RWPE2 (cell line): ENCODE measurements at regions not wholly inside any gene's neighbourhood (a gene's known extent, or its start where the extent isn't known, plus 50 kb on each side); places are given as distances from the start of the nearest gene placed in this dataset.

ENCODE experiments used
- ATAC-seq: fragments of 200-7000 bp; cut with Tn5 transposase; 3 replicates; pipeline ENCODE4 v1.9.1; 2021; ENCODE audit warnings: low read depth
- DNase-seq: peaks from one replicate; pipeline ENCODE4 v3.0.0-alpha.2; 2020; ENCODE audit warnings: low spot score
- H3K27ac ChIP-seq: fragments of 450-650 bp; 2 replicates; pipeline ENCODE4 v1.5.1; 2017; ENCODE audit warnings: mild to moderate bottlenecking; ENCODE audit not compliant: poor library complexity, severe bottlenecking
- H3K27me3 ChIP-seq: fragments of 250-450 bp; sonication (Bioruptor Pico); 2 replicates; pipeline ENCODE4 v1.5.1; 2021; ENCODE audit warnings: mild to moderate bottlenecking, moderate library complexity; ENCODE audit not compliant: insufficient read depth, poor library complexity, severe bottlenecking
- H3K36me3 ChIP-seq: fragments of 250-450 bp; sonication (Bioruptor Pico); 2 replicates; pipeline ENCODE4 v1.5.1; 2020; ENCODE audit warnings: low read depth, mild to moderate bottlenecking, moderate library complexity
- H3K4me1 ChIP-seq: fragments of 250-450 bp; sonication (Bioruptor Pico); 2 replicates; pipeline ENCODE4 v1.5.1; 2021; ENCODE audit warnings: mild to moderate bottlenecking, moderate library complexity; ENCODE audit not compliant: insufficient read depth, poor library complexity, severe bottlenecking
- H3K4me3 ChIP-seq: fragments of 250-450 bp; sonication (Bioruptor Pico); 2 replicates; pipeline ENCODE4 v1.5.1; 2021; ENCODE audit warnings: mild to moderate bottlenecking, moderate library complexity; ENCODE audit not compliant: severe bottlenecking
- H3K9me3 ChIP-seq: fragments of 250-450 bp; sonication (Bioruptor Pico); 2 replicates; pipeline ENCODE4 v1.5.1; 2021; ENCODE audit warnings: mild to moderate bottlenecking, moderate library complexity; ENCODE audit not compliant: severe bottlenecking
- CTCF ChIP-seq: fragments of 450-650 bp; IDR thresholded peaks from one replicate; pipeline ENCODE4 v1.5.1; 2017; ENCODE audit warnings: mild to moderate bottlenecking, moderate library complexity; ENCODE audit not compliant: poor library complexity, severe bottlenecking

DNA sequence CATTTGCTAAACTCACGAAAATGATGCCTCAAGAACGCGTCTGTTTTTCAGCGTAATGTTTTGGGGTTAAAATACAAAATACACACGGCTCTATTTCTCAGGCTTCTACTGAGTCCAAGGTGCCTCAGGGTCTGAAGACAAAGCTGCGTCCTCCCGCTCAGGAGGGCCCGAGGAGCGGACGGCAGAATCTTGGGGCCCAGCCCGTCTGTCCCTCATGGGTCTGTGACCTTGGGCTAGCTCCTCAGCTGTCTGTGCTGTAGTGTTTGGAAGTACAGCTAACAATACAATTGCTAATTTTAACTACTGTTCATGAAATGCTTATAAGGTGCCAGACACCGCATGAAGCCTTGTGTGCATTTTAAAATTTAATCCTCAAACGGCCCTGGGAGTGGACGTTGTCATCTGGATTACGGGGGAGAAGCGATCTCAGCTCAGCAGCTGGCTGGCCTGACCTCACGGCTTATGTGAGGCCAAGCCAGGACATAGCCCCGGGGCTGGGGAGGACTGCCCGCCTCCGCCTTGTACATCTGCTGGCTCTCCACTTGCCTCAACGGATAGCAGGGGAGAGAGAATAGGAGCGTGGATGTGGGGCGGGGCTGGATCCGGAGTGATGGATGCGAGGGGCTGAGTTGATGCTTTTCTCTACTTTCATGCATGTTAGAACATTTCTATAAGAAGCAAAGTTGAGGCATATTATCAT is 357.4 kb downstream of the GLRX3 start:
- DNase-seq (no peak), ATAC-seq (no peak)
- no peak for TF ChIP-seq CTCF
- no peak overlapping the region for H3K4me3 ChIP-seq
- peaks cover 3% of the 10 kb centered on the region for H3K9me3 ChIP-seq
- H3K36me3 ChIP-seq = no peaks in the 10 kb centered on the region
- H3K4me1 ChIP-seq = no peaks in the 10 kb centered on the region
- H3K27me3 ChIP-seq = no peaks in the 10 kb centered on the region
- H3K27ac ChIP-seq = no peak overlapping the region

DNA sequence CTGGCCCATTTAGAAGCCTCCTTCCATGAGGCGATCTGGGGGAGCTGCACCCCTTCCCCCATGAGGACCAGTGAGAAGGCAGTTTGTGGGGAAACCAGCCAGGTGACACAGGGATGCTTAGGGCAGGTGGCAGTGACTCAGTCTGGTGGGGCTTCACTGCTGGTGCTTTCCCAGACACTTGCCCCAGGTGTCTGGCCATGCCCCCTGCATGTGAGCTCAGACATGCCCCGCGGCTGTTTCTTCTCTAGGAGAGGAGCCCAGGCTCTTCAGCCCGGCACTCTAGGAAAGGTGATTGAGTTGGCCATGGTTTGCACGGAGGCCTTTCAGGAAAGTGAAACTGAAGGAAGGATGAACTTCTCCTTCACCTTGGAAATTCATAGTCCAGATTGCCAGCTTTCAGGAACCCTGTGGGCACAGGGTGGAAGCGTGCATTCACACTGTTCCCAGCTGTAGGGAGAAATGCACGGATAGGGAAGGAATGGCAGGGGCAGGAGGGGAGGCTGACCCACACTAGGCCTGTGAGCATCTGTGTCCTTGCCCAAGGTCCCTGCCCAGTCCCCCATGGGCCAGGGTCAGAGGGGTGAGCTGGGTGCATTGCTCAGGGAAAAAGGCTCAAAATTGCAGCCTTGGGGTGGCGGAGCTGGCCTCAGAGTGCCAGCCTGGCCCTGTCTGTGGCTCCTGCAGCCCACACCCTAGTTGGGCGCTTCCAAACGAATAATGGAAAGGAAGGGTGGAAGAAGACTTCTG is 359.1 kb downstream of the GLRX3 start:
- no peak overlapping the region for H3K4me3 ChIP-seq
- H3K36me3 ChIP-seq = no peaks in the 10 kb centered on the region
- TF ChIP-seq CTCF = no peak
- peaks cover 3% of the 10 kb centered on the region for H3K9me3 ChIP-seq
- no peak for ATAC-seq
- no peak for DNase-seq
- no peaks in the 10 kb centered on the region for H3K4me1 ChIP-seq
- H3K27ac ChIP-seq = no peak overlapping the region
- no peaks in the 10 kb centered on the region for H3K27me3 ChIP-seq

- no peak for ATAC-seq
- Histone ChIP-seq H3K4me3 (no peak overlapping the region), H3K27me3 (no peaks in the 10 kb centered on the region), H3K4me1 (no peaks in the 10 kb centered on the region), H3K36me3 (no peaks in the 10 kb centered on the region), H3K27ac (no peak overlapping the region), H3K9me3 (peaks cover 3% of the 10 kb centered on the region)
- TF ChIP-seq CTCF = no peak
- DNase-seq = no peak
Measured at GRCh38 chr10:130495891-130496636, 359.9 kb downstream of the GLRX3 start.

- no peak for ATAC-seq
- Histone ChIP-seq H3K27ac (no peak overlapping the region), H3K27me3 (no peaks in the 10 kb centered on the region), H3K36me3 (no peaks in the 10 kb centered on the region), H3K4me1 (no peaks in the 10 kb centered on the region), H3K4me3 (no peak overlapping the region), H3K9me3 (peaks cover 3% of the 10 kb centered on the region)
- no peak for TF ChIP-seq CTCF
- no peak for DNase-seq
Measured at GRCh38 chr10:130497056-130498010, 361.1 kb downstream of the GLRX3 start.
